Ovary (tissue), 7 donors: ENCODE measurements at regions not wholly inside any gene's neighbourhood (a gene's known extent, or its start where the extent isn't known, plus 50 kb on each side); places are given as distances from the start of the nearest gene placed in this dataset.
"Not testable (repeated sequence)": the region's sequence is repeated elsewhere in the genome, so short reads cannot be mapped to it uniquely, and the experiment has no call there.

ENCODE experiments used
- DNase-seq, 5 donors: peaks; one replicate each; pipeline ENCODE4 v3.0.0-alpha.2; 2019 to 2020
- H3K27ac ChIP-seq, 2 donors: fragments of 200-600 bp; one replicate each; pipeline versions ENCODE4 v1.5.1 to v1.8.0; 2019 to 2022
- H3K27me3 ChIP-seq: fragments of 200-600 bp; one replicate; pipeline ENCODE4 v1.8.0; 2022
- H3K36me3 ChIP-seq: fragments of 200-600 bp; sonication (generic); one replicate; pipeline ENCODE4 v1.5.1; 2019
- H3K4me1 ChIP-seq: one replicate; pipeline ENCODE4 v1.8.1; 2013; ENCODE audit warnings: mild to moderate bottlenecking, moderate library complexity; ENCODE audit not compliant: insufficient read depth
- H3K4me3 ChIP-seq: fragments of 200-600 bp; sonication (generic); one replicate; pipeline ENCODE4 v1.5.1; 2017
- H3K9me3 ChIP-seq, 2 donors: fragments of 200-600 bp in 1 of 2; sonication (generic) in 1 of 2; one replicate each; pipeline versions ENCODE4 v1.5.1 to v1.8.1; 2013 to 2019; ENCODE audit warnings: mild to moderate bottlenecking in 1 of 2, moderate library complexity in 1 of 2
- CTCF ChIP-seq, 3 donors: fragments of 450-650 bp in 2 of 3; fragments of 200-600 bp in 1 of 3; IDR thresholded peaks; one replicate each; pipeline versions ENCODE4 v1.5.1 to v1.8.0; 2016 to 2022; ENCODE audit warnings: antibody characterized with exemption in 3 of 3, mild to moderate bottlenecking in 1 of 3
- EP300 ChIP-seq: sonication (generic); formaldehyde crosslinking; IDR thresholded peaks from one replicate; pipeline ENCODE4 v1.6.1; 2017; ENCODE audit warnings: antibody characterized with exemption
- POLR2A ChIP-seq: fragments of 450-650 bp; IDR thresholded peaks from one replicate; pipeline ENCODE4 v1.6.1; 2017; ENCODE audit warnings: antibody characterized with exemption, mild to moderate bottlenecking, moderate library complexity
- WGBS, 3 donors: extraction: QIAGEN DNeasy Blood & Tissue Kit in 1 of 3; methylation state at CpG; one replicate each; pipeline versions ENCODE4 v1.1.5 to v1.1.7; 2013 to 2017; 5-methylcytosine and 5-hydroxymethylcytosine counted together
- intact Hi-C, 4 donors: fragments of 100-400 bp; cut with DNase I; formaldehyde crosslinking; loops; one replicate each; pipeline versions ENCODE4 v1.11.0 to v1.15.1; 2022 to 2023
- donor health status: DM: no; HTN: no; CAD: no; lungs with moderate emphysema.
- donor health status: DM: no; HTN: no; CAD: no.
- donor health status: Bipolar disorder and iron deficiency.
- donor health status: DM: no; HTN: no; CAD: no.
- donor health status: DM: yes; HTN: yes; CAD: no.

- Histone ChIP-seq H3K9me3 (no peaks in the 10 kb centered on the region), H3K27ac (no peak overlapping the region), H3K4me3 (no peak overlapping the region), H3K4me1 (no peaks in the 10 kb centered on the region), H3K27me3 (no peaks in the 10 kb centered on the region), H3K36me3 (no peaks in the 10 kb centered on the region)
- TF ChIP-seq POLR2A = no peak
- TF ChIP-seq EP300 = no peak
- no peak for DNase-seq
- intact Hi-C loops = no loop called here
- WGBS, 3 donors = 32 to 48% (median 38%) methylated on average over 2 of the region's 2 CpGs
Measured at GRCh38 chr7:109479388-109479787, 909.7 kb downstream of the DNAJB9 start.

GRCh38 chr7:109490607-109491006 is 920.9 kb downstream of the DNAJB9 start:
- DNase-seq, H3K9me3 ChIP-seq, intact Hi-C loops, H3K27ac ChIP-seq, H3K36me3 ChIP-seq, H3K4me1 ChIP-seq, H3K27me3 ChIP-seq, H3K4me3 ChIP-seq: not testable (repeated sequence)
- WGBS, 3 donors = 98 to 100% (median 100%) methylated on average over 1 of the region's 1 CpG

DNA sequence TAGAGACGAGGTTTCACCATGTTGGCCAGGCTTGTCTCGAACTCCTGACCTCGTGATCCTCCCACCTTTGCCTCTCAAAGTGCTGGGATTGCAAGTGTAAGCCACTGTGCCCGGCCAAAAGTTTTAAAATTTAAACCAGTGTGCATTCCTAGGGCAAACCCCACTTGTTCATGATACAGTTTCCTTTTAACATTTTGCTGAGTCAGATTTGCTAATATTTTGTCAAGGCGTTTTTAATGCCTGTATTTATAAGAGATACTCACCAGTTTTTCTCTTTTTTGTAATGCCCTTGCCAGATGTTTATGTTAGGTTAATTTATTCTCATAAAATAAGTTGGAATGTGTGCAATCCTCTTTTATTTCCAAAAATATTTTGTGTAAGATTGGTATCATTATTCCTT is 927.4 kb downstream of the DNAJB9 start:
- no peak for DNase-seq
- 71 to 82% (median 76%) methylated on average over 5 of the region's 5 CpGs for WGBS, 3 donors

DNA sequence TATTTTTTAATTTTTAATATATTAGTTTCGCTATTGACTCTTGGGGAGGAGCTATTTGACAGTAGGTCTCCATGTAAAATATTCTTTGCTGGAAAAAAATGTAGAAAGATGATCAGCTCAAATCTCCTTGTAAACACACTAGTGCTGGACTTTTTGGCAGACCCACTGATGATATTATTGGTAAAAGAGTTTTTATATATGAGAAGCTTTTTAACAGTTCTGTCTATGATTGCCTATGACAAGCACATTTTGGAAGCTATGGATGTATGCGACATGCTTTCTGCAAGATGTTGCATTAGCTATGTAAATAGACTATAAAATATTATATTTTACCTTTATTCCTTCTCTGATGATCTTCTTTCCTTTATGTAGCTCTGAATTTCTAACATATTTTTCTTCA is 928.5 kb downstream of the DNAJB9 start:
- Histone ChIP-seq H3K4me1 (no peaks in the 10 kb centered on the region), H3K27me3 (no peaks in the 10 kb centered on the region), H3K36me3 (no peaks in the 10 kb centered on the region), H3K9me3 (no peaks in the 10 kb centered on the region), H3K27ac (no peak overlapping the region), H3K4me3 (no peak overlapping the region)
- intact Hi-C loops = no loop called here
- DNase-seq = no peak
- 92 to 95% (median 93%) methylated on average over 2 of the region's 2 CpGs for WGBS, 3 donors
- no peak for TF ChIP-seq POLR2A
- no peak for TF ChIP-seq CTCF (IDR thresholded peaks at IDR 0.05)
- TF ChIP-seq EP300 = no peak

More for the DNA sequence above, 927.4 kb downstream of the DNAJB9 start:
- H3K27me3 ChIP-seq = no peaks in the 10 kb centered on the region
- H3K4me1 ChIP-seq = no peaks in the 10 kb centered on the region
- no peak overlapping the region for H3K4me3 ChIP-seq
- no peak for TF ChIP-seq POLR2A
- TF ChIP-seq CTCF (IDR thresholded peaks at IDR 0.05) = no peak
- TF ChIP-seq EP300 = no peak
- no peaks in the 10 kb centered on the region for H3K36me3 ChIP-seq
- no peaks in the 10 kb centered on the region for H3K9me3 ChIP-seq
- no peak overlapping the region for H3K27ac ChIP-seq
- intact Hi-C loops = no loop called here

- Histone ChIP-seq H3K4me3 (no peak overlapping the region), H3K36me3 (no peaks in the 10 kb centered on the region), H3K4me1 (no peaks in the 10 kb centered on the region), H3K9me3 (no peaks in the 10 kb centered on the region), H3K27me3 (no peaks in the 10 kb centered on the region), H3K27ac (no peak overlapping the region)
- intact Hi-C loops = loop anchor here in 1 of 4 donors (5.0 kb wide), 1 partner anchor 341 kb away; no protein-coding TSS in a partner anchor
- no peak for DNase-seq
- WGBS, 3 donors = 89 to 91% (median 90%) methylated on average over 2 of the region's 2 CpGs
- TF ChIP-seq CTCF (IDR thresholded peaks at IDR 0.05) (no peak), EP300 (no peak), POLR2A (no peak)
Measured at GRCh38 chr7:109503421-109503820, 933.7 kb downstream of the DNAJB9 start.

DNA sequence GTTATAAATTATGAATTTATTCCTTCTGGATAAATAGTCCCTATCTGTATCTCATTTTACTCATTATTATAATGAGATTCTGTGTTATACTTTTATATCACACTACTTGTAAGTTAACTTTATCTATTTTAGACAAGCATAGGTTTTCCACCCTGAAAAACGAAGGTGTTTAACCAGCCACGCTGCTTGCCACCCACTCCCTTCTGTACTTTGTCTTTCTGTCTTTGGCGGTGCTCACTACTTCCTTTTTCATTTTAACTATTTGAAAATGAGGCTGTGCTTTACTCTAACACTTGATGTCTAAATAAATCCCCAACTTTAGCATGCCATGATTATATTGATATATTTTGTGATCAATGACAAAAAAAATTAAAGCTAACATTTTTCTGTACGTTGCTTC is 952.9 kb downstream of the DNAJB9 start:
- Histone ChIP-seq H3K36me3 (no peaks in the 10 kb centered on the region), H3K27me3 (no peaks in the 10 kb centered on the region), H3K4me1 (no peaks in the 10 kb centered on the region), H3K9me3 (no peaks in the 10 kb centered on the region), H3K4me3 (no peak overlapping the region), H3K27ac (no peak overlapping the region)
- 64 to 72% (median 70%) methylated on average over 4 of the region's 4 CpGs for WGBS, 3 donors
- DNase-seq = no peak
- TF ChIP-seq POLR2A (no peak), EP300 (no peak), CTCF (IDR thresholded peaks at IDR 0.05) (no peak)
- intact Hi-C loops = no loop called here
